ENCODE measurements at regions not wholly inside any gene's neighbourhood (a gene's known extent, or its start where the extent isn't known, plus 50 kb on each side); places are given as distances from the start of the nearest gene placed in this dataset.
A peak's percentile ranks its signal among the peaks of the same experiment; 100 is the strongest.

DNA sequence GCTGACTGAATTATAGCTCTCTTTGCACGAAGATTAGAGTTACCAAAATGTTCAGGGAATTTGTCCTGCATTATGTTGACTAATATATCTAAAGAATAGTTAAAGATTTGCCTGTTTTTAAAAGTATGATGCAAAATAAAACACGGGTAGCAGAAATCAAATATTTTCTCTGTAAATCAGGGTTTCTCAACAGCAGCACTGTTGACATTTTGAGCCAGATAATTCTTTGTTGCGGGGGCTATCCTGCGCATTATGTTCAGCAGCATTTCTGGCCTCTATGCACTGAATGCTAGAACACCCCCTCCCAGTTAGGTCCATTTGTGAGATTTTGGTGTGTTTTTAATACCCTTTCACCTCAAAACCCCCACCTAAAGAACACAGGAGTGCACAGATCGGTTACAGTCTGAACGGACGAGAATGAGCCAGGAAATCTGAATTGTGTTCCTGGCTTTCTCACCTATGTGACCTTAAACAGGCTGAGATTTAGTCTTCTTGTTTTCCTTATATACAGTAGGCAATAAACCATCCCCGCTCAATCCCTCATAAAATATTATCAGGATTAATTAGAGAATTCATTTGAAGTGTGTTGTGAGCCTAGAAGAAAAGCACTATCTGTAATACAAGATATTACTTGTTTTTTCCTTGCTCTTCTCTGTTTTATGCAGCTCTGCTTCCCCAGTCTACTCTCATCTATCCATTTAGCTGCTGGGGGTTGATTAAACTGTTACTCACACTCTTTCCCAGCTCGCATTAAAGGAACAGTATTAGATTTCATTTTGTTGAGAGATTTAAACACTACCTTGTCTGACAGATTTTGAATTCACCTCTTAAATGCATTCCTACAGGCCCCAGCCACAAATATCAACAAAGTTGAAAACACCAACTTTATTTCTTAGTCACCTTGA is 247.5 kb upstream of the GOLIM4 start:
- Histone ChIP-seq H3K4me1 (ENCODE audit: control insufficient read depth in 5 of 5, insufficient read depth in 5 of 5, low read length in 5 of 5) (peaks cover 2 to 51% (median 15%) of the 10 kb centered on the region in 5 donors), H3K27me3 (ENCODE audit: control insufficient read depth in 3 of 3, insufficient read depth in 3 of 3, low read length in 2 of 3) (no peaks in the 10 kb centered on the region), H3K9ac (ENCODE audit: insufficient read depth in 1 of 2, low read length in 2 of 2) (no peak overlapping the region), H3K9me3 (ENCODE audit: control insufficient read depth in 4 of 4, insufficient read depth in 3 of 4, low read length in 3 of 4) (no peaks in the 10 kb centered on the region), H3K4me3 (no peak overlapping the region), H3K36me3 (ENCODE audit: control insufficient read depth in 4 of 4, insufficient read depth in 4 of 4, low read length in 4 of 4) (no peaks in the 10 kb centered on the region), H3K27ac (ENCODE audit: low read depth in 1 of 2, low read length in 1 of 2) (no peak overlapping the region)
- TF ChIP-seq, protein P1, sequence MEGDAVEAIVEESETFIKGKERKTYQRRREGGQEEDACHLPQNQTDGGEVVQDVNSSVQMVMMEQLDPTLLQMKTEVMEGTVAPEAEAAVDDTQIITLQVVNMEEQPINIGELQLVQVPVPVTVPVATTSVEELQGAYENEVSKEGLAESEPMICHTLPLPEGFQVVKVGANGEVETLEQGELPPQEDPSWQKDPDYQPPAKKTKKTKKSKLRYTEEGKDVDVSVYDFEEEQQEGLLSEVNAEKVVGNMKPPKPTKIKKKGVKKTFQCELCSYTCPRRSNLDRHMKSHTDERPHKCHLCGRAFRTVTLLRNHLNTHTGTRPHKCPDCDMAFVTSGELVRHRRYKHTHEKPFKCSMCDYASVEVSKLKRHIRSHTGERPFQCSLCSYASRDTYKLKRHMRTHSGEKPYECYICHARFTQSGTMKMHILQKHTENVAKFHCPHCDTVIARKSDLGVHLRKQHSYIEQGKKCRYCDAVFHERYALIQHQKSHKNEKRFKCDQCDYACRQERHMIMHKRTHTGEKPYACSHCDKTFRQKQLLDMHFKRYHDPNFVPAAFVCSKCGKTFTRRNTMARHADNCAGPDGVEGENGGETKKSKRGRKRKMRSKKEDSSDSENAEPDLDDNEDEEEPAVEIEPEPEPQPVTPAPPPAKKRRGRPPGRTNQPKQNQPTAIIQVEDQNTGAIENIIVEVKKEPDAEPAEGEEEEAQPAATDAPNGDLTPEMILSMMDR (IDR thresholded peaks at IDR 0.05; ENCODE audit: control extremely low read depth, extremely low read depth) = no peak
- ATAC-seq (ENCODE audit: insufficient read depth, low FRiP score) (no peak), DNase-seq (no peak)
- 82 to 86% methylated on average over 9 of the region's 9 CpGs for WGBS, 2 donors

DNA sequence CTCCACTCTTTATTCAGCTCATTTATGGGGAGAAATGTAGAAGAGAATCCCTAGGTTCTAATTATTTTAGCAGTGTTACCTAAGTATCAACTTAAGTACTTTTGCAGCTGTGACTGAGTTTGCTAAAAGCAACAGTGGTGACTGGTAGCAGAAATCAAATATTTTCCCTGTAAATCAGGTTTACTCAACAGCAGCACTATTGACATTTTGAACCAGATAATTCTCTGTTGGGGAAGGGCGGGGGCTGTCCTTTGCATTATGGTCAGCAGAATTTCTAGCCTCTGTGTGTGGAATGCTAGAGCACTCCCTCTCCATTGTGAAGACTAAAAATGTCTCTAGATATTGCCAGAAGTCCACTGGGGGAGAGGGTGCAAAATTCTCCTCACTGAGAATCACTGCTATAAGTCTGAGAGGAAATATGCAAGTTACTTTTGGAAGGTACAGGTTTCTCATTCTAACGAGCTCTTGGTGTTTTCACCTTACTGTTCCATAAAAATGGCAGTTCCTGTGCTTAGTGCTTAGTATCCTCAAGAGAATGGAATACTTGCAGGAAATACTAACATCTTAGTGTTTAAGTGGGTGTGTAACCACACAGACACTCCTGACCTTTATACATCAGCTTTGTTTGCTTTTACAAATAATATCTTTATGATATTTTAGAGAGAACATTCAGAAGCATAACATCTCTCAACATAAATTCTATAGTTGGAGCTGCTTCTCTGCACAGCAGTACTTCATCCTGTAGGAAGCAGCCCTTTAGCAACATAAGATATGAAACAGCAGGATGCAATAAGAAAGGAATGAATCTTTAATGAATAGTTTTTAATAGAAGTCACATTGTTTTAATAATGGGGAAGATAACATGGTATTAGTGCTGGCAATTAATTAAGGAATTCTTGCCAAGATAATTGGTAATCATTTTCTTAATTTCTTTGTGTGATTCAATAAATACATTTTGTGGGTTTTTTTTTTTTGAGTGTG is 246.5 kb upstream of the GOLIM4 start:
- TF ChIP-seq, protein P1 (IDR thresholded peaks at IDR 0.05; ENCODE audit: control extremely low read depth, extremely low read depth) = no peak
- no peaks in the 10 kb centered on the region for H3K27me3 ChIP-seq (ENCODE audit: control insufficient read depth in 3 of 3, insufficient read depth in 3 of 3, low read length in 2 of 3)
- peaks cover 2 to 51% (median 15%) of the 10 kb centered on the region in 5 donors for H3K4me1 ChIP-seq (ENCODE audit: control insufficient read depth in 5 of 5, insufficient read depth in 5 of 5, low read length in 5 of 5)
- no peak overlapping the region for H3K4me3 ChIP-seq
- WGBS, 2 donors = 53 to 75% methylated on average over 2 of the region's 2 CpGs
- ATAC-seq (ENCODE audit: insufficient read depth, low FRiP score) = no peak
- no peak overlapping the region for H3K9ac ChIP-seq (ENCODE audit: insufficient read depth in 1 of 2, low read length in 2 of 2)
- H3K27ac ChIP-seq (ENCODE audit: low read depth in 1 of 2, low read length in 1 of 2) = no peak overlapping the region
- peak; percentile 21 to 56 (median 47) for DNase-seq
- no peaks in the 10 kb centered on the region for H3K36me3 ChIP-seq (ENCODE audit: control insufficient read depth in 4 of 4, insufficient read depth in 4 of 4, low read length in 4 of 4)
- no peaks in the 10 kb centered on the region for H3K9me3 ChIP-seq (ENCODE audit: control insufficient read depth in 4 of 4, insufficient read depth in 3 of 4, low read length in 3 of 4)

DNA sequence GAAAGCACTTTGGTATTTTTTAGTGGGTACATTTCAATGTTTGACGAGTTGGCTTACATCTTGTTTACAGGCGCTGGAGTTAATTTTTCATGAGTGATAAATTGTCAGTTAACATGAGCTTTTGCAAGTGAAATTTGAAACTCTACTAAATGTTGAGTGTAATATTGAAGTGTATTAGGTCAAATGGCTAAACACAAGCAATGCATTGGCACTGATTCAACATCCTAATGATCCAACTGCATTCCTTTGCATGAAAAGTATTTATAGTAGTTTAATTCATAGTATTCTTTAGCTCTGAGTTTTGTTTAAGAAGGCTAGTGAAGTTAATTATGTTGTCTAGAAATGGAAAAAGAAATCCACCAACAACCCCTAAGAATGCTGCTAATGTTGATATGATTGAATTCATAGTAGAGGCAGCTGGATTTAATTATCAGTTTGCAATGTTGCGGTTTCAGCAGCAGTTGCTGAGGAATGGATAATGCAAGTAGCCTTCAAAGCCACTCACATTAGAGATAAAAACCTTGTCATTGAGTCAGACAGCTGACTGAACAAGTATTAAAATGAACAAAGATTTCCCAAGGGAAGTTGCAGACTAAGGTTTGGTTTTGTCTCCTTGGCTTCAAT is 245.6 kb upstream of the GOLIM4 start:
- Histone ChIP-seq H3K9ac (ENCODE audit: insufficient read depth in 1 of 2, low read length in 2 of 2) (no peak overlapping the region), H3K27me3 (ENCODE audit: control insufficient read depth in 3 of 3, insufficient read depth in 3 of 3, low read length in 2 of 3) (no peaks in the 10 kb centered on the region), H3K4me1 (ENCODE audit: control insufficient read depth in 5 of 5, insufficient read depth in 5 of 5, low read length in 5 of 5) (peaks cover 1 to 54% (median 15%) of the 10 kb centered on the region in 5 donors), H3K36me3 (ENCODE audit: control insufficient read depth in 4 of 4, insufficient read depth in 4 of 4, low read length in 4 of 4) (no peaks in the 10 kb centered on the region), H3K27ac (ENCODE audit: low read depth in 1 of 2, low read length in 1 of 2) (no peak overlapping the region), H3K9me3 (ENCODE audit: control insufficient read depth in 4 of 4, insufficient read depth in 3 of 4, low read length in 3 of 4) (no peaks in the 10 kb centered on the region), H3K4me3 (no peak overlapping the region)
- ATAC-seq (ENCODE audit: insufficient read depth, low FRiP score) (no peak), DNase-seq (peak; percentile 35 to 87 (median 81))
- TF ChIP-seq, protein P1 (IDR thresholded peaks at IDR 0.05; ENCODE audit: control extremely low read depth, extremely low read depth) = no peak
- 47 to 82% methylated on average over 3 of the region's 3 CpGs for WGBS, 2 donors
